ENCODE measurements at regions not wholly inside any gene's neighbourhood (a gene's known extent, or its start where the extent isn't known, plus 50 kb on each side); places are given as distances from the start of the nearest gene placed in this dataset.
"Not testable (repeated sequence)": the region's sequence is repeated elsewhere in the genome, so short reads cannot be mapped to it uniquely, and the experiment has no call there.

- no peak for DNase-seq (ENCODE audit: low read depth in 2 of 2)
Observed at GRCh38 chr12:5096241-5096924, 52.7 kb downstream of the KCNA5 start.

GRCh38 chr12:5097786-5098185 lies 54.1 kb downstream of the KCNA5 start:
- DNase-seq (ENCODE audit: low read depth in 2 of 2): no peak

GRCh38 chr12:5099136-5099535 lies 55.5 kb downstream of the KCNA5 start:
- DNase-seq (ENCODE audit: low read depth in 2 of 2): no peak

DNA sequence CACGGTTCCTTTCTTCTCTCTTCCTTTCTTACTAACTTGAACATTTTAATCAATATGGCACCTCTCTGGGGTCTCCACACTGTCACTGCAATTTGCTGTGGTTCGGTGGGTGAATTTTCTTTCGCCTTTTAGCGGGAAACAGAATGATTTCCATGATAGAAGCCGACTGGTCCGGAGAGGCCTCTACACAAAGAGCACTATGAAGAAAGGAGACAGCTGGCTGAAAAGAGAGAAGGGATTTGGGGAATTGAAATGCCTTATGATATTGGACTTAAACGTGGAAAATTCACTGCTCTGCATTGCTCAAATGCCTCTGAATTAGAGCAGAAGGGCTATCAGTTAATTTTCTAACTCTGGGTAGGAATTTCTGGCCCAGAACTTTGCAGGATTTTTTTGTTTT lies 55.9 kb downstream of the KCNA5 start:
- no peak for DNase-seq (ENCODE audit: low read depth in 2 of 2)

DNA sequence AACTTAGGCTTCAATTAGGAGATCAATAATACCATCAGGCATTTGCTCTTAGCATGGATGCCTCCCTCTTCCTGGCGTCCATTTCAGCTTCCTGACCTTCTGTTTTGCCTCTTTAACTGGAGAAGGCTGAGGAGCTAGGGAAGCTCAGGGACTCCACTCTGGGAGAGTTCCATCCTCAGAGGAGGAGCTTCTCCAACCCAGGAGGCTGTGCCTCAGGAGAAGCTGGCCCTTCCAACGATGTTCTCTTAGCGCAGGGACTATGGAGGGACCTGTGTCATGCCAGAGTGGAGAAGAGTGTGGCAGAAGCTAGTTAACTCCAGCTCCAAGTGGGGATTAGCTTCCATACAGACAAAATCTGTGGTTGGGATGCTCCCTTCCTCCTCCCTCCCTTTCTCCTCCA lies 58.0 kb downstream of the KCNA5 start:
- no peak for DNase-seq (ENCODE audit: low read depth in 2 of 2)

- no peak for DNase-seq (ENCODE audit: low read depth in 2 of 2)
Observed at GRCh38 chr12:5102261-5102789, 58.6 kb downstream of the KCNA5 start.

GRCh38 chr12:5102806-5103205 lies 59.1 kb downstream of the KCNA5 start:
- no peak for DNase-seq (ENCODE audit: low read depth in 2 of 2)

GRCh38 chr12:5110345-5110744 lies 66.7 kb downstream of the KCNA5 start:
- DNase-seq (ENCODE audit: low read depth in 2 of 2): no peak

GRCh38 chr12:5114436-5114835 lies 70.8 kb downstream of the KCNA5 start:
- DNase-seq (ENCODE audit: low read depth in 2 of 2): no peak

DNA sequence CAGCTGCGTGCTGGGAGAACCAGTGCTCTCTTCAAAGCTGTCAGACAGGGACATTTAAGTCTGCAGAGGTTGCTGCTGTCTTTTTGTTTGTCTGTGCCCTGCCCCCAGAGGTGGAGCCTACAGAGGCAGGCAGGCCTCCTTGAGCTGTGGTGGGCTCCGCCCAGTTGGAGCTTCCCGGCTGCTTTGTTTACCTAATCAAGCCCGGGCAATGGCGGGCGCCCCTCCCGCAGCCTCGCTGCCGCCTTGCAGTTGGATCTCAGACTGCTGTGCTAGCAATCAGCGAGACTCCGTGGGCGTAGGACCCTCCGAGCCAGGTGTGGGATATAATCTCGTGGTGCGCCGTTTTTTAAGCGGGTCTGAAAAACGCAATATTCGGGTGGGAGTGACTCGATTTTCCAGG lies 78.1 kb downstream of the KCNA5 start:
- DNase-seq (ENCODE audit: low read depth in 2 of 2): not testable (repeated sequence)

DNA sequence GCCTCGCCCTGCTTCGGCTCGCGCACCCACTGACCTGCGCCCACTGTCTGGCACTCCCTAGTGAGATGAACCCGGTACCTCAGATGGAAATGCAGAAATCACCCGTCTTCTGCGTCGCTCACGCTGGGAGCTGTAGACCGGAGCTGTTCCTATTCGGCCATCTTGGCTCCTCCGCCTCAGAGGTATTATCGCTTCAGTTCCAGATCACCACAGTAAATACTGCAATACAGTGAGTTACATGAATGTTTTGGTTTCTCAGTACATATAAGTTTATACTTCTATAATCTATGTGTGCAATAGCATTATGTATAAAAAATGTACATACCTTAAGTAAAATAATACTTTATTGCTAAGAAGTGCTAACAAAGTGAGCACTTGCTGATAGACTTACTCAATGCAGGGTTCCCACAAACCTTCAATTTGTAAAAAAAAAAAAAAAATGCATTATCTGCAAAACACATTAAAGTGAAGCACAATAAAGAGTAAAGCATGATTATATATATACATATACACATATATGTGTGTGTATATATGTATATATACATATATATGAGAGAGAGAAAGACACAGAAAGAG lies 78.7 kb downstream of the KCNA5 start:
- DNase-seq (ENCODE audit: low read depth in 2 of 2): not testable (repeated sequence)

GRCh38 chr12:5123921-5124320 lies 80.2 kb downstream of the KCNA5 start:
- no peak for DNase-seq (ENCODE audit: low read depth in 2 of 2)

GRCh38 chr12:5124401-5124800 lies 80.7 kb downstream of the KCNA5 start:
- no peak for DNase-seq (ENCODE audit: low read depth in 2 of 2)

DNA sequence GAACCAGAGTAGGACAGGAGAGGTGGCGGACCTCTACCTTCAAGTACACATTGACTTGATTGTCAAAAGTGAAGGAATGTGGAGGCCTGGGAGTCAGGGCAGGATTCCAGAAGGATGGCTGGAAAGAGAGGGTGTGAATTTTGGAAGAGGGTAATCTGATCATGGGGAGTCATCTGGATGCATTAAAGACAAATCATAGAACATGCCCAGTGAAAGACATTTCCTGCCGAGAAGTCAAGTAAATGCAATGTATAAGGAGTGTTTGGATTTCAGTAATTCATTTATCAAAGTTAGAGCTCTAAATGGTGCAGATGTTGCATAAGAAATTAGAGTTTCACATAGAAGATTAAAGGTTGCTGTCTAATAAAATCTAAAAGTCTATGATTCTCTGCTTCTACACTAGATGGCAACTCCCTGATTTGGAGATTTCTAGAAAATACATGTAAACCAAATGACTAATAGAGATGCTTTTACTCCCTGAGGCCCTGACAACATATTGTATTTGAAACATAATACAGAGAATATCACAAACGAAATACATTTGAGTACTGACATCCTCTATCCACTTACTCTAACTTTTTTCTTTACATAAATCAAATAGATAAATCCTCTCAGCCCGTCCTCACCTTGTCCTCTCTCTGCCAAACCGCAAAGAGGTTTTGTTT lies 91.3 kb downstream of the KCNA5 start:
- no peak for DNase-seq (ENCODE audit: low read depth in 2 of 2)

- no peak for DNase-seq (ENCODE audit: low read depth in 2 of 2)
Observed at GRCh38 chr12:5138256-5138655, 94.6 kb downstream of the KCNA5 start.

- DNase-seq (ENCODE audit: low read depth in 2 of 2): no peak
Observed at GRCh38 chr12:5138845-5139244, 95.2 kb downstream of the KCNA5 start.

- no peak for DNase-seq (ENCODE audit: low read depth in 2 of 2)
Observed at GRCh38 chr12:5139751-5140150, 96.1 kb downstream of the KCNA5 start.

DNA sequence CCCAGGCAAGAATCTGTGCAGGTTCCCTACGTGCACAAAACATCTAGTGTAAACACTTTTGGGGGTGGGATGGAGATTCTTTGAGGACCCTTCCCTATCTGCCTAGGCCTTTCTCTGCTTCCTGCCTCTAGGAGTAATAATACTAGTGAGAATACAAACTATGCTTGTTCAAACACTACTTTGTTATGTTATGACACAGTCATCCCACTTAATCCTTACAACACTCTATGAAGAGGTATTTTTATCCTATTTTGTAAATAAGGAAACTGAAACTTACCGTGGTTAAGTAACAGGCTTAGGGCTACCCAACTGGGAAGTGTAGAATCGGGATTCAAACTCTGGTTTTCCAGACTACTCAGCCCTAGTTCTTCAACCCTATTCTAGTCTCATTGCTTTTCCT lies 96.5 kb downstream of the KCNA5 start:
- no peak for DNase-seq (ENCODE audit: low read depth in 2 of 2)

- DNase-seq (ENCODE audit: low read depth in 2 of 2): no peak
Observed at GRCh38 chr12:5148880-5149279, 105.2 kb downstream of the KCNA5 start.

- no peak for DNase-seq (ENCODE audit: low read depth in 2 of 2)
Observed at GRCh38 chr12:5154091-5154490, 110.4 kb downstream of the KCNA5 start.

DNA sequence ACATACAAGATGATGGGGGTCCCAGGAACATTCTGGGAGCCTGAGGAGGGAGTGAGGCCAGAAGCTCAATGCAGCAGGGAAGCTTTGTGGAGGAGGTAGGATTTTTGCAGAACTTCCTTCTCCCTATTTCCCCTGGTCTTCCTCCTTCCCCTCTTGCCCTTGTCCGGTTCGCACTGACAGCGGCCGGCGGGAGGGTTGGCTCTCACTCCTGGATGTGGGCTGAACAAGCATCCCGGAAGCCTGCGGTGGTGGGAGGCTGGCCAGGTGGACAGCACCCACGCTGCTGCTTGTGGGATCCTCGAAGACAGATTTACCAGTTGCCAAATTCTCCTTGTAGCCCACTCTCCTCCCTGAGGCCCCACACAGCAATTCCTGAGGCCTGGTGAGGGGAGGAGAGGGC lies 112.2 kb downstream of the KCNA5 start:
- DNase-seq (ENCODE audit: low read depth in 2 of 2): no peak

- DNase-seq (ENCODE audit: low read depth in 2 of 2): no peak
Observed at GRCh38 chr12:5160827-5161226, 117.1 kb downstream of the KCNA5 start.

DNA sequence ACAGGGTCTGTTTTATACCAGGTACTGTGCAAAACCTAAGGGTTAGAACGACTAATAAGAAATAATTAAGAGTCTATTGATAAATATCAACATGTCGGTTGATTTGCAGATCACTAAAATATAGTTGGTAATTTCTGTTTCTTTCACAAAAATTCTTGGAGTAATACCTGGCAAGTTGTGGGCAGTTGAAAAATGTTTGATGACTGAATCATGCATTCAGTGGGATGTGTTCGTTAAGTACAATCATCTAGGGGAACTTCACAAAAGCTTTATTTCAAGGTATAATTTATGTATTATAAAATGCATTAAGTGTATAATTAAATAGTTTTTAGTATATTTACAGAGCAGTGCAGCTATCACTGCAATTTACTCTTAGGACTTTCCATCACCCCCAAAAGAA lies 120.0 kb downstream of the KCNA5 start:
- no peak for DNase-seq (ENCODE audit: low read depth in 2 of 2)

Data from dermis microvascular lymphatic vessel endothelial cell (primary cell).